ENCODE measurements at regions not wholly inside any gene's neighbourhood (a gene's known extent, or its start where the extent isn't known, plus 50 kb on each side); places are given as distances from the start of the nearest gene placed in this dataset.

DNA sequence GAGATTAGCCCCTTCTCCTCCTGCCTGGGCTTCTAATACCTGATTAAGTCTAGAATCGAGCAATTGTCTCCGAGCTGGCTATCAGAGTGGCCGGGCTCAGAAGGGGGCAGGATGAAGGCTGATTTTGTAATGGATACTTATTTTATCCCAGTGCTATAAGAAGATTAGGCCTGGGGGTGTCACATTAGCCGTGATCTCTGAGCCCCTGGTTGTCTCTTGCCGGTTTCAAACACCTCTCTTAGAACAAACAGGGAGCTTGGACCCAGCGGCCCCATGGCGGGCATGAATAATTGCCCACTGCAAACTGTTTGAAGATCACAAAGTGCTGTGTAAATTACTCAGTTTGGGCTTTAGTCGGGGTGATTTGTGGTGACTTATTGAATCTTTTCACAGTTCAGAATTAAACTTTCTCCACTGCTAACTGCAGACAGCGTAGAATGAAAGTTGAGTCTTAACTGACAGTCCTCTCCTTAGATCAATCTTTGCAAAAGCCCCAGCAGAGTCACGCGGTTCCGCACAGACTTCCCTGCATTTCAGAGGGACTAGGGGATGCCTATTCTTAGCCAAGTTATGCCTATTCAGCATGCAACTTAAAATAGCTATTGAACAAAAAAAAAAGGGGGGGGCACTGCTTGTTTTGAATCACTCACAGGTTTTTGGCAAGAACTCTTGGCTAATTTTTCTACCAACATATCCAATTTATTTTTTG, 200.6 kb upstream of the IRX1 start:
- no peak for TF ChIP-seq EZH2phosphoT487 (IDR thresholded peaks at IDR 0.05; ENCODE audit: borderline replicate concordance, low read depth)
- TF ChIP-seq, protein P1, sequence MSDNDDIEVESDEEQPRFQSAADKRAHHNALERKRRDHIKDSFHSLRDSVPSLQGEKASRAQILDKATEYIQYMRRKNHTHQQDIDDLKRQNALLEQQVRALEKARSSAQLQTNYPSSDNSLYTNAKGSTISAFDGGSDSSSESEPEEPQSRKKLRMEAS (IDR thresholded peaks at IDR 0.05; ENCODE audit: low read depth) = no peak
- TF ChIP-seq, protein P2, sequence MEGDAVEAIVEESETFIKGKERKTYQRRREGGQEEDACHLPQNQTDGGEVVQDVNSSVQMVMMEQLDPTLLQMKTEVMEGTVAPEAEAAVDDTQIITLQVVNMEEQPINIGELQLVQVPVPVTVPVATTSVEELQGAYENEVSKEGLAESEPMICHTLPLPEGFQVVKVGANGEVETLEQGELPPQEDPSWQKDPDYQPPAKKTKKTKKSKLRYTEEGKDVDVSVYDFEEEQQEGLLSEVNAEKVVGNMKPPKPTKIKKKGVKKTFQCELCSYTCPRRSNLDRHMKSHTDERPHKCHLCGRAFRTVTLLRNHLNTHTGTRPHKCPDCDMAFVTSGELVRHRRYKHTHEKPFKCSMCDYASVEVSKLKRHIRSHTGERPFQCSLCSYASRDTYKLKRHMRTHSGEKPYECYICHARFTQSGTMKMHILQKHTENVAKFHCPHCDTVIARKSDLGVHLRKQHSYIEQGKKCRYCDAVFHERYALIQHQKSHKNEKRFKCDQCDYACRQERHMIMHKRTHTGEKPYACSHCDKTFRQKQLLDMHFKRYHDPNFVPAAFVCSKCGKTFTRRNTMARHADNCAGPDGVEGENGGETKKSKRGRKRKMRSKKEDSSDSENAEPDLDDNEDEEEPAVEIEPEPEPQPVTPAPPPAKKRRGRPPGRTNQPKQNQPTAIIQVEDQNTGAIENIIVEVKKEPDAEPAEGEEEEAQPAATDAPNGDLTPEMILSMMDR (IDR thresholded peaks at IDR 0.05) = no peak
- no peak for TF ChIP-seq TEAD4 (IDR thresholded peaks at IDR 0.05; ENCODE audit: borderline replicate concordance, insufficient read depth)
- TF ChIP-seq POLR2AphosphoS5 (IDR thresholded peaks at IDR 0.05; ENCODE audit: low read depth, low read length) = no peak
- TF ChIP-seq GABPA (IDR thresholded peaks at IDR 0.05; ENCODE audit: low read depth) = no peak
